Activated T-cell treated with anti-CD3 and anti-CD28 coated beads for 1 hour (primary cell): ENCODE measurements at regions not wholly inside any gene's neighbourhood (a gene's known extent, or its start where the extent isn't known, plus 50 kb on each side); places are given as distances from the start of the nearest gene placed in this dataset.
A peak's percentile ranks its signal among the peaks of the same experiment; 100 is the strongest.

Experiments used
- DNase-seq: peaks from one replicate; pipeline ENCODE4 v3.0.0-alpha.2; 2020; ENCODE audit warnings: low read depth

DNA sequence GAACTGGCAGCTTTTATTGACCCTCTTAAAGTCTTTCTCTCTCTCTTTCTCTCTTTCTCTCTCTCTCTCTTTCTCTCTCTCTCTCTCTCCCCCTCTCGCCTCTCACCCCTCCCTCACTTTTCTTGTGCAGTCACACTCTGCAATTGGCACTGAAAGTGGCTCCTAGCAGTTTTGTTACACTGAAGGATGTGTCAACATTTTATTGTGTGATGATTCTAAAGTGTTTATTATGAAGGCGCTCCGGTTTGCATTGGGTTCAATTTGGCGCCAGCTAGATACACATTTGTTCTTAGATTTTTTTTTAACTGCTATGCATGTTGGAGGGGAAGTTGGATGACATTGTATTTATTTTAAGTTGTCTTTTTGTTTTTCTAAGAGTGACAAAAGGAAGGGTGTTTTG is 64.0 kb upstream of the CHRM3 start:
- DNase-seq: no peak

DNA sequence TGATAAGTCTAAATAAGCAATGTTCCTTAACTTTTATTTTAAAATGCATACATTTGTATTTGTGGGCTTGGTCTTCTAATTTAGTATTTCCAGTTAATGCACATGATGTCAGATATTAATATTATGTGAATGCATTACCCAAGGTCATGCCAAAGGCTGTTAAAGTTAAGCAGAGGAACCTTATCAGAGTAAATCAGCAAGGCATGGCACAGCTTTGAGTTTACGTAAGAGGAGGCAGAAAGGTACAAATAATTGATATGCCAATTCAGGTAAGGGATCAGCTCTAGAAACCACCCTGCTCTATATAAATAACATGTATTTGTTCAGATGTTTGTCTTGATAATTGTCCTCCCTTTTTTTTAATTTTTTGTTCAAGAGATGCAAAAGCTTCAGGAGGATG is 64.5 kb upstream of the CHRM3 start:
- DNase-seq: no peak

DNA sequence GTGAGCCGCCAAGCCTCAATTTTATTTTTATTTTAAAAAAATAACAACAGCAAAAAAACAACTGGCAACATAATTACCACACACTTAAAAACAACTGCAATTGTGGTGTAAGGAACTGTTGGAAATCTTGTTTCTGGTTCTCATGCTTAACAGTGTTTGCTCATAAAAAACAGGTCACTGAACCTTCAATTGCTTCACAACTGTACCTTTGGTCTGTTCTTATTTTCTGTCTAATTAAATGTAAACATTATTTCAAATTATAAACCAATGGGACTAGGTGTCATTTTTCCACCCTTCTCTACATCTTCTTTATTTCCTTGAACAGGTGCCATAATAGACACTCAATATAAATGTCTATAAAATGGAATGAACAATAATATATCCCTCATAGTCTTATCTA is 68.4 kb upstream of the CHRM3 start:
- DNase-seq: no peak

DNA sequence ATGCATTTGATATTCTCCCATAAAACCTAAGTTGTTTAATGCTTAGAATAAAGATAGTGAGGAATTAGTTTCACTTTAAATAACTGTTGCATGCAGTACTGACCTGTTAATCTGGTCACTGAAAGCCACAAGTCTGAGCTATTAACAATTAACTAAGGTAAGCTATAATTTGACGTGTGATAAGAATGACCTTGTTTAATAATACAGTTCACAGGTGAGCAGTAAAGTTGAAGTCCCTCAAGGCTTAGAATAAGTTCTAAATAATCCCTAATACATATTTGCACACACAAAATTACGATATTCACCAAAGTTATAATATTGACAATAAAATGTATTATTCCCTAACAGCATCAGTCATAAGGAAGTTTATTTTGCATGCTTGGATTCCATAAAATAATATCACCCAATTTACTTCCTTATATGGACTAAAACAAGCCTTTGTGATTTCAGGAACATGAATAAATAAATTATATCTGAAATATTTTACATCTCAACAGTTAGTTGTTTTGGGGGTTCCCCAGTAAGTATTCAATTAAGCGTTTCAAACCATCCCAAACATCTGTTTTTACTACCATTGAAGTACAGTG is 70.6 kb upstream of the CHRM3 start:
- no peak for DNase-seq

DNA sequence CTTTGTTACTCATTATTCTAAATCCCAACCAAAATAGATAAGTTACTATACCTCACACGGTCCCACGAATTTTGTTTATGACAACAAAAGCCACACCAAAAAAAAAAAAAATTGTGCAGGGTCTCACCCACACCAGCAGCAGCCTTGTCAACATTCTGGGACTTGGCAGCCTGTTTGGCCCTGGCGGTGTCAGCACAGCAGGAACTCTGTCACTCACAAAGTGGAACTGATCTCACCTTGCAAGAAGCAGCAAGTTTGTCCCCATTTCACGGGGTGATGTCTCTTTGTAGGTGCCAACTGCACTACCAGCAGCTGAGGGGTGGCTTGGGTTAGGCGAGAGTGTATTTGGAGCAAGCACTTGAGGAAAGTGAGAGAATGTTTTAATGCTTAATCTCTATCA is 75.0 kb upstream of the CHRM3 start:
- DNase-seq: no peak

DNA sequence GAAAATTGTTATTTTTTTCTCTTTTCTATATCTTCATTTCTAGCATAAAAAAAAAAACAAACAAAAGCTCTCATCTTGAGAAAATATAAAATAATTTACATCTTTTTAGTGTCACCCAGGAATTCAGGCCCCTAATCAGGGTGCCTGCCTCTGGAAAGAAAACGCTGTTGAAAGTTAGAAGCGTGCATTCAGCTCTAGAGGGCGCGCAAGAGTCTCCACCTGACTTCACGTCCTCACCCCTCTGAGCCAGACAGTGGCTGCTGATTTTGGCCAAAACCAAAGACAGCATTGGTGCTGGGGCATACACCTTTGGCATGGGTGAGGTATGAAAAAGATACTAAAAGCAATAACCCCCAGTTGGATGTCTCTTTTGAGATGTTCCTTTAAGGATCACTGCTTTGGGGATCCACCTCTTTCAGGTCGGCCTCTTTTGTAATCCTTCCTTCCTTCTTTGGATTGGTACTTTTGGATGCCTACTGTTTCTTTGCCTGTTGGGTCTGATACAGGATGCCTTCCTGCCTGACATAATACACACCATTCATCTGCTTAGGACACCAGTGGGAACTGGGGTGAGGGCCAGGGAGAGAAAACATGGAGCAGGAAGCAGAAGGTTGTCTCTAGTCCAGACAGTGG is 77.6 kb upstream of the CHRM3 start:
- DNase-seq: peak; percentile 4

DNA sequence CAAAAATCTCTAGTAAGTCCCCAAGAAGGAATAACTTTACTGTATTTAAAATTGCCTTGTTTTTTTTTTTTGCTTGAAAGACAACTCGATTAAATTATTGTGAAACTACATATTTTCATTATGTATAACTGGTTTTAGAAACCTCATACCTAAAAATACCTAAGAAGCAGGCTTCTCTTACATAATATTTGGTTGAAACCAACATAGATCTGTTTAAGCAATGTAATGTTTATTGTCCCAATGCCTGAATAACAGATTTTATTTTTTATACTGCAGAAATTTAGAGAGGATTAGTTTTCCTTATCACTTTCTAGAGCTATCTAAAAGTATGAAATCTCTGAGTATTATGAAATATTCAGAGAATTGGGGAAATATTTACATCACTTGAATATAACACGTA is 78.5 kb upstream of the CHRM3 start:
- DNase-seq: no peak

DNA sequence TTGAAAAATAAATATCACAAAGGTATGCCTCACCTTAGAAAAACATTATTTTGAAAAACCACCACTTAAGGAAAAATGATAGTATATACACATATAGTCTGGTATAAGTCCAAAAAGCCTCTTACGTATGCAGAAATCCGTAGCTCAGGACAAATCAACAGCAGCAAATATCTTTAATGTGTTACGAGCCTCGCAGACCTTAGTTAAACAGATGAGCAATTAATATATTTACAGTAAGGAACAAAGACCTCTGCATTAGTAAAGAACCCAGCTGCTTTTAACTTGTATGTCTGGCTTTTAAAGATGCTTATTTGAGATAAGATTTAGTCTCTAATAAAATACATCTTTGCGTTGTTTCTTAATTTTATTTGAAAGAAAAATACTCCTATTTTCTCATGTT is 79.9 kb upstream of the CHRM3 start:
- no peak for DNase-seq

DNA sequence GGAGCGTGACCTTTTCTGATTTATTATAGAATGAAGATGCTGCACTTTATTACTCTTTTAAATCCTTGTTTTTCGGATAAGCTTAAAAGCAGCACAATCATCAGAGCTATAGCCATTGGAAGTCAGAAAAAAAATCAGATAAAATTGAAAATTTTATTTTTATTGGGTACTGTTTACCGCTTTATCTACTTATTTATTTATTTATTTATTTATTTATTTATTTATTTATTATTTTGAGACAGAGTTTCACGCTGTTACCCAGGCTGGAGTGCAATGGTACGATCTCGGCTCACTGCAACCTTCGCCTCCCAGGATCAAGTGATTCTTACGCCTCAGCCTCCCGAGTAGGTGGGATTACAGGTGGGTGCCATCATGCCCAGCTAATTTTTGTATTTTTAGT is 83.1 kb upstream of the CHRM3 start:
- DNase-seq: no peak

DNA sequence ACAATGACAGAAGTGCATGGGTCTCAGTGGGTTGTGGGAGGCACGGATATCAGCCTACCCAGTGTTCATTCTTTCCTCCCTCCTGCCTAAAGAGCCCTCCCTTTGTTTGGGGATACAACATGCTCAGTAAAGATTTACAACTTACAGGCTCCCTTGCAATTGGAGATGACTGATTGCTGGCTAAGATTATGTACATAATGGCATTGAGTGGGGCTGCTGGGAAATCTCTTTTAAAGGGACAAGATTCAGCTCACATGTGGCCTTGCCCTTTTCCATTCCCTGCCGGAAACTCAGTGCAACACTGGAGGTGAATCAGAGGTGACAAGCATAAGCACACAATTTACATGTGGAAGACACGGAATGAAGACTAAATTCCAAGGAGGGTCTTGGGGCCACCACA is 83.7 kb upstream of the CHRM3 start:
- no peak for DNase-seq

DNA sequence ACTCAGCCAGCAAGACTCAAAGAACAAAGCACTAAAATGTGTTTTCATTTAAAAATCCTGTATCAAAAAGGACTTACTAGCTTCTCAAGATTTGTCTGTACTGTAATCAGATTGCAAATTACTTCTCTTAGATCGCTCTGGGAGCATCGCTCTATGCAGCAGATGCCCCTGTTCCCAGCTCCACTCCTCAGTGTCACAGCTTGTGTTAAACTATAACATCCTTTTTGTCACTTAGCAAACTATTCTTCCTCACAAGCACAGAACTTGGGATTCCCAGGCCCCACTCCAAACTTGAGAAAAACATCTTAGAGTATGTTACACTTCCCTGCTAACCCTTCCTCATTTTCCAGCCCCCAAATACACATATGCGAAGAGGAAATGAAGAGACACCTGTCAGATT is 85.1 kb upstream of the CHRM3 start:
- DNase-seq: no peak

DNA sequence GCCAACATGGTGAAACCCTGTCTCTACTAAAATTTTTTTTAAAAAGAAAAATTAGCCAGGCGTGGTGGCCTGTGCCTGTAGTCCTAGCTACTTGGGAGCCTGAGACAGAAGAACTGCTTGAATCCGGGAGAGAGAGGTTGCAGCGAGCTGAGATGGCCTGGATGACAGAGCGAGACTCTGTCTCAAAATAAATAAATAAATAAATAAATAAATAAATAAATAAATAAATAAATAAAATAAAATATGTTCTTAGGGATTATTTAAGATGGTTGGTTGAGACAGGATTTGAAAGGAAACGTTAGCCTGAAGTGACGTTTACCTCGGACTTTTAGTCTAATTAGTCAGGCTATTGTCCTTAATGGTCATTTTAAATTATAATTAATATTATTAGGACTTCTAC is 88.5 kb upstream of the CHRM3 start:
- no peak for DNase-seq

DNA sequence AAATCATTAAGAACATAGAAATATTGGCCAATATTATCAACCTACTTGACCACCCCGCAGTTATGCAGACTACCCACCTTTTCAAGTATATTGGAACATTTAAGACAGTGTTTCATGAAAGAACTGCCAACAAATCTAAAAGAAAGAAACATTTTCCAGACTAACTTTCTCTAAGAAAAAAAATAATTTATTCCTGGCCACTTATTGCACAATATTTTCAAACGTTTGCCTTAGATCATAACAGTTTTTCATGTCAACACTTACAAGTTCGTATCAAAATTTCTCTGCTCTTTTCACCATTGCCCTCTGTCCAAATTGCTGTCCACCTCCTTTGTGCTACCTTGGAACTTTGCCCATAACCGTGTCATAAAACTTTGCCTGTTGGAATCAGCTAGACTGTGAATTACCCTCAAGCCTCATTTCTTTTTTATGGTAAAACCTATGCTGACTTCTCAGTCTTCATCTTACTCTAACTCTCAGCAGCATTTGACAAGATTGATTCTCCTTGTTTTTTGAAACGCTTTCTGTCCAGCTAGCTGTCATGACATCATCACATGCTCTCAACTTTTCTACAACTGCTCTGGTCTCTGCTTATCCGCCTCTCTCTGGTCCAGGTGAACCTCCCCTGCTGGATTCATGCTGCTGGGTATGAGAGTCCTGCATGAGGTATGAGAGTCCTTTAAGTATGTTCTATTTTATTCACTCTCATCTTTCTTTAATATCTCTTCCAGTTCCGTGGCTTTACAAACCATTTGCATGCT is 92.8 kb upstream of the CHRM3 start:
- DNase-seq: no peak

DNA sequence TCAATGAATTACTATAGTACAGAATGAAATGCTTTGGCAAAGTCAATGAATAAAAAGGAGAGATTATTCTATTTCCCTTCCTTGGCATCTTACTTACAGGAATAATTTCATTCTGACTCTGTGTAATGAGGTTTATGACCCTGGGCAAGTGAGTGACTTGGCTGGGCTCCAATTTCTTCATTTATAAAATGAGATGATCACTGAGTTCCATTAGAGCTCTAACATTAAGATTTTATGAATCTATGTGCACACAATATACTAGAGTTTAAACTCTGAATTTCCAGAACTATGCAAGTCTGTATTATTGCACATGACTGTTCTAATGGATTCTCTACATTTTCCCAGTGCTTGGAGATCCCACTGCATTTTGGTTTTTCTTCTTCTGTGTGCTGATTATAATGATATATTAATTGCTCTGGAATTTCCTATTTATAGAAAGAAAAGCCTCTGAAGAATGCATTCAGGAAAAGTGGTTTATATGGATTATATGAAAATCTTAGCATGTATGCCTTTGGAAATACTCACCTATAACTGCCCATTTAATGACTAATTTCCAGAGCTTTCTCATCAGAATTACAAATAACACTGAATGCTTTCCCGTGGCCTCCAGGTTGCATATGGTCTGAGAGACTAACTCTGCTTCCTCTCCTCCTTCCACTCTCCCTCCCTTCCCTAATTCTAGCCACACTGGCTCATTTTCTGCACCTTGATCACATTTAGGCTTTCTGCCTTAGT is 97.4 kb upstream of the CHRM3 start:
- DNase-seq: no peak

DNA sequence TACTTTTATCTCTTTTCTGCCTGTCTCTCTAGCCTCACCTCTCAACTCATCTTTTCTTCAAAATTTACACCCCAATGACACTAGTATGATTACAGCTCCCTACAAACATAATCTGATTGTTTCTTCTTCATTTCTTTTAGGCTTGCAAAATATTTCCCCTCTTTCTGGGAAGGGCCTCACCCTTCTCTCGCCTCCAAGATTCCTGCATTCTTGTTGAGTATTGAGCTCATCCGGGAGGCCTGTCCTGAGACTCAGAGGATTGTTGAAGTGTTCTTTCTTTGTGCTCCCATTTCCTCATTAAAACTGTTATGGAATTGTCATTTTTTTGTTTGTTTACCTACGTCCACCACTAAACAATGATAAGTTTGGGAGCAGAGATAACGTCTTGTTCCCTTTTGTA is 99.1 kb upstream of the CHRM3 start:
- DNase-seq: no peak

DNA sequence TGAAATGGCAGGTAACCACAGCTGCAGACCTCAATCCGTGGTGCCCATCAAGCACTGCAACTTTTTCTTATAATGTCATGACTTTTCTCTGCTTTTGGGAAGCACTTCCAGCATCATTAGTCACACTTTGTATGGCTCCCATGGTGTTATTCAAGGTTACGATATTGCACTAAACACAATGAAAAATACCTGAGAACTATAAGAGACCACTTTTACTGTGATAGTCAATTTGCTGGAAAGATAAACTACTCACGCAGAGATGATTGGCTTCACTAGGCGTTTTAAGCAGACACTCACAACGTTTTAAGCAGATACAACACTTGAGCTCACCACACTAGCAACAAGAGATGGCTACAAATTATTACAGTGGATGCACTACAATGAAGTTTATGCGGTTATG is 103.2 kb upstream of the CHRM3 start:
- DNase-seq: no peak

DNA sequence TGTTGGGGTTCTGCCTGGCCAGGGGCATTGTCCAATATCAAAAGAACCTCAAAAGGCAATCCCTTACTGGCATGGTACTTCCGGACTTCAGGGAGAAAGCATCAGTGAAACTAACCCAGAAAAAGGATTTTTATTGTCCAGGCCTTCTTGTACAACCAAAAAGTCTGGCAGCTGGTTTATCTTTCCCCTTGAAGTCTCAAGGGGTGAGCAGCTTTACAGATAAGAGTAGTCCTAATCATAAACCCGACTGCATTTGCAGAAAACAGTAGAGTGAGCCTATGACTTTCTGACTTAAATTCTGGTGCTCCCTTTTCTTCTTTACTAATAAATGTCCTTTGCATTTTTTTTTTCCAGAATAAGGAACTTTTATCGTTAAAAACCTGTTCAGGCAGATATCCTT is 104.0 kb upstream of the CHRM3 start:
- no peak for DNase-seq

DNA sequence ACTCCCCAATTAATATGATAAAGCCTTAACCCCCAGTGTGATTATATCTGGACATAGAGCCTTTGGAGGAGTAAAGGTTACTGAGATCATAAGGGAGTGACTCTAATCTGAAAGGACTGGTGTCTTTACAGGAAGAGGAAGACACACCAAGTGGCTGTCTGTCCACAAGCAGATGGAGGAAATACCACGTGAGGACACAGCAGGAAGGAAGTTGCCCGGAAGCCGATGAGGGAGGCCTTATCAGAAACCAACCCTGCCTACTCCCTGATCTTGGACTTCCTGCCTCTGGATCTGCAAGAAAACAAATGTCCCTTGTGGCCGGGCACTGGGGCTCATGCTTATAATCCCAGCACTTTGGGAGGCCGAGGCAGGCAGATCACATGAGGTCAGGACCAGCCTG is 110.3 kb upstream of the CHRM3 start:
- DNase-seq: no peak

DNA sequence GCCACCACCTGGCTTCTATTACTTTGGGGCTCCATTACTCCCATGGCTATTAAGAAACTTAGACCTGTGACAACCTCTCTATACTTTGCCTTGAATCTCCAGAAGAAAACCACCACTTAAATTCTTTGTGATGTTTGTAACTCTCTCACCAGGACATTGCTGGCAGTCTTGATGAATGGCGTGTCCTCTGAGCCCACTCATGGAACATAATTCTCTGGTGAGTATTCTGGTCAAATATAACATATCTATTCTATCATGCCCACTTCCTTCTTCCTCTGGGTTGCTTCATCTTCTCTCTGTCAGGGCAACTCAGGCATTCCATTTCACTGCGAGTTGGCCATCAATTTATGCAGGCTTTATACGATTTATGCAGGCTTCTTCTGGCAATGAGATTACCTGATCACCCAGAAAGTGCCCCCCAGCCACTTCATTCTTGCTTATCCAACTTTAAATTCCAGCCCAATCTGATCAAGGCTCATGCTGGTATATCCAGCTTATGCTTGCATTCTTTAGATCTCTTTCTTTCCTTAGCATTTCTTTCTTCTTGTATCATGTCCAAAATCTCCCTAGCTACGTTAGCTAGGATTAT is 112.0 kb upstream of the CHRM3 start:
- no peak for DNase-seq

DNA sequence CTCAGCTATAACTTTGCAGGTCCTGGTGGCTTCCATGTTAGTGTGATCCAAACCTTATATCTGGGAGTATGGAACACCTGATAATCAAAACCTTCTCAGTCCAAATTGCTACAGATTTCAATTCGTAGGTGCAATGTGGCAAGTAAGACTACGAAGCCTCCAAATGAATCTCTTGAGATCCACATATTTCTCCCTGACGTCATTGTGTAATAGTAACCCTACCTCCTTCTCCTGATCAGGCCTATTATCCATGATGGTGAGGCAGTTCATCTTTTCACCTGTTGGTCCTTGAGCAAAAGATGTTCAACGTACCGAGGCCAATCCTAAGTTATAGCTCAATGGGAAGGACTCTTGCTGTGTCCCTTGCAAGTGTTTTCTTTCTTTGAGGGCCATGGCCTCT is 115.9 kb upstream of the CHRM3 start:
- DNase-seq: no peak

DNA sequence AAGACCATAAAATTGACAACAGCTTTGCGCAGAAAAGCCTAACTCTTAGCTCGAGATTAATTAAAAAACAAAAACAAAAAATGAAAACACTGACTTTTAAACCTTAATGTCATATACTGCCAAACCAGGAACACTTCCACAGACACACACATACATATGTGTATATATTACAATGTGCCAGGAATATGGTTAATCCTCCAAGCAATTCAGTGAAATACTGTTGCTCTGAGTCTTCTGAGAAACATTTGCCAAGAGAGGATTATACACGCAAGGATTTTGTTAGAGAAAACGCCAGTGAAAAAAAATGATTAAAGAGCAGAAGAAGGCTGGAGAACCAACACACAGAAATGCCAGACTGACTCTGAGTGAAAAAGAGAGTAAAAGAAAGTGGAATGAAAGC is 116.7 kb upstream of the CHRM3 start:
- no peak for DNase-seq

DNA sequence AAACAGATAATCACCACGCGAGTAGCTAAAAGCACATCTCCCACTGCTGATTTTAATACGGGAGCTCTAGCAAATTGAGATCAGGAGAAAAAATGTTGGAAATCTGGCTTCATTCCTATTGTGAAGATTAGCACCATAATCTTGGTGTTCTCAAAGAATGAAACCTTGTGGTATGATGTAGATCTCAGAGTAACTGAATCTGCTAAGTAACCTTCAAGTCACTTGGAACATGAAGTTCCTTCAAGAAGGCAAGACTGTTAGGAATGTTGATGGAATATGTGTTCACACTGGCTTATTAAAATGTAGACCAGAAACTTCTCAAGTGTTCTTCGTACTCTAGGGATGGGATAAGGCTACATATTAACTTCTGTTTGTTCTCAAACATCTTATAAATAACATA is 117.4 kb upstream of the CHRM3 start:
- DNase-seq: no peak

DNA sequence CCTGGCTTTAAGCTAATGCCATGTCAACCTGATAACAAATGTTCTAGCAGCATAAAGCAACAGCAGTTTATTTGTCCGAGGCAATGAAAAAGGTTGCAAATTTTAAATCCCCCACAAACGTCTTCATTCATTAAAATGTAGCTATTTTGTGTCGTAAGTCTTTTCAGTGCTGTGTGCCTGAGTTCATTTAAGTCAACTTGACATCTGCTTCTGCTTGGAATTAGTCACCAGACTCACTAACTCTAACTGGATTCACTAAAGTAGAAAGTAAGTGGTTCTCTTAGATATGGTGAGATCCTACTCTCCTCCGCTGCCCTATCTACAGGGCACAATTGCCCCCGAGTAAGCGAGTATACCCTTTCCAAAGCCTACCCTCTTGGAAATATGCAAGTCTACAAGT is 118.4 kb upstream of the CHRM3 start:
- DNase-seq: no peak
